SK-N-SH treated with all-trans-retinoic acid at 6 μM for 48 hours (cell line): ENCODE measurements at regions not wholly inside any gene's neighbourhood (a gene's known extent, or its start where the extent isn't known, plus 50 kb on each side); places are given as distances from the start of the nearest gene placed in this dataset.
"Not testable (repeated sequence)": the region's sequence is repeated elsewhere in the genome, so short reads cannot be mapped to it uniquely, and the experiment has no call there.

ENCODE experiments used
- ATAC-seq: fragments of 200-7000 bp; cut with Tn5 transposase; 3 replicates; pipeline ENCODE4 v1.9.1; 2020; ENCODE audit warnings: mild to moderate bottlenecking, moderate library complexity
- BACH2 ChIP-seq: fragments of 250-450 bp; sonication (Bioruptor Pico); IDR thresholded peaks from 2 replicates; pipeline ENCODE4 v1.9.0; 2021; ENCODE audit warnings: mild to moderate bottlenecking, borderline replicate concordance
- CSDC2 ChIP-seq: fragments of 250-450 bp; sonication (Bioruptor Pico); IDR thresholded peaks from 2 replicates; pipeline ENCODE4 v1.5.0; 2020; ENCODE audit warnings: mild to moderate bottlenecking, moderate library complexity
- CSRNP3 ChIP-seq: fragments of 250-450 bp; sonication (Bioruptor Pico); IDR thresholded peaks from 2 replicates; pipeline ENCODE4 v1.5.1; 2021; ENCODE audit warnings: mild to moderate bottlenecking, moderate library complexity
- PPARA ChIP-seq: fragments of 250-450 bp; sonication (Bioruptor Pico); IDR thresholded peaks from 2 replicates; pipeline ENCODE4 v1.5.0; 2020; ENCODE audit warnings: mild to moderate bottlenecking, borderline replicate concordance
- RARB ChIP-seq: fragments of 250-450 bp; sonication (Bioruptor Pico); IDR thresholded peaks from 2 replicates; pipeline ENCODE4 v1.8.0; 2021; ENCODE audit warnings: mild to moderate bottlenecking, moderate library complexity
- SNAI2 ChIP-seq: fragments of 250-450 bp; sonication (Bioruptor Pico); IDR thresholded peaks from 2 replicates; pipeline ENCODE4 v1.5.0; 2020; ENCODE audit warnings: mild to moderate bottlenecking, moderate library complexity
- TOX ChIP-seq: fragments of 250-450 bp; sonication (Bioruptor Pico); IDR thresholded peaks from 2 replicates; pipeline ENCODE4 v1.8.0; 2021; ENCODE audit warnings: mild to moderate bottlenecking, moderate library complexity, borderline replicate concordance
- ZC3H10 ChIP-seq: fragments of 250-450 bp; sonication (Bioruptor Pico); IDR thresholded peaks from 2 replicates; pipeline ENCODE4 v1.5.1; 2021; ENCODE audit warnings: mild to moderate bottlenecking, moderate library complexity
- ZFP3 ChIP-seq: fragments of 250-450 bp; sonication (Bioruptor Pico); IDR thresholded peaks from 2 replicates; pipeline ENCODE4 v1.5.0; 2020; ENCODE audit warnings: mild to moderate bottlenecking, moderate library complexity
- ZFP30 ChIP-seq: fragments of 450-650 bp; formaldehyde crosslinking; IDR thresholded peaks from 2 replicates; pipeline ENCODE4 v1.5.0; 2022; ENCODE audit warnings: mild to moderate bottlenecking, moderate library complexity
- ZNF8 ChIP-seq: fragments of 450-650 bp; formaldehyde crosslinking; IDR thresholded peaks from 2 replicates; pipeline ENCODE4 v1.5.0; 2020; ENCODE audit warnings: mild to moderate bottlenecking, moderate library complexity
- TF ChIP-seq, protein P1 (sequence below): fragments of 250-450 bp; sonication (Bioruptor Pico); IDR thresholded peaks from 2 replicates; pipeline ENCODE4 v1.8.0; 2020; ENCODE audit warnings: mild to moderate bottlenecking, moderate library complexity, borderline replicate concordance
- TF ChIP-seq, protein P2 (sequence below): fragments of 250-450 bp; sonication (Bioruptor Pico); IDR thresholded peaks from 2 replicates; pipeline ENCODE4 v1.5.1; 2020; ENCODE audit warnings: low read depth, mild to moderate bottlenecking, moderate library complexity
- TF ChIP-seq, protein P3 (sequence below): fragments of 250-450 bp; sonication (Bioruptor Pico); IDR thresholded peaks from 2 replicates; pipeline ENCODE4 v1.8.0; 2021; ENCODE audit warnings: low read depth, mild to moderate bottlenecking, moderate library complexity, borderline replicate concordance

- ATAC-seq, result no peak
- TF ChIP-seq, protein P1, sequence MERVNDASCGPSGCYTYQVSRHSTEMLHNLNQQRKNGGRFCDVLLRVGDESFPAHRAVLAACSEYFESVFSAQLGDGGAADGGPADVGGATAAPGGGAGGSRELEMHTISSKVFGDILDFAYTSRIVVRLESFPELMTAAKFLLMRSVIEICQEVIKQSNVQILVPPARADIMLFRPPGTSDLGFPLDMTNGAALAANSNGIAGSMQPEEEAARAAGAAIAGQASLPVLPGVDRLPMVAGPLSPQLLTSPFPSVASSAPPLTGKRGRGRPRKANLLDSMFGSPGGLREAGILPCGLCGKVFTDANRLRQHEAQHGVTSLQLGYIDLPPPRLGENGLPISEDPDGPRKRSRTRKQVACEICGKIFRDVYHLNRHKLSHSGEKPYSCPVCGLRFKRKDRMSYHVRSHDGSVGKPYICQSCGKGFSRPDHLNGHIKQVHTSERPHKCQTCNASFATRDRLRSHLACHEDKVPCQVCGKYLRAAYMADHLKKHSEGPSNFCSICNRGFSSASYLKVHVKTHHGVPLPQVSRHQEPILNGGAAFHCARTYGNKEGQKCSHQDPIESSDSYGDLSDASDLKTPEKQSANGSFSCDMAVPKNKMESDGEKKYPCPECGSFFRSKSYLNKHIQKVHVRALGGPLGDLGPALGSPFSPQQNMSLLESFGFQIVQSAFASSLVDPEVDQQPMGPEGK (CRISPR knock-in tag), result no peak
- TF ChIP-seq SNAI2 (CRISPR knock-in tag) (no peak), CSDC2 (CRISPR knock-in tag) (no peak), CSRNP3 (no peak), ZFP30 (no peak), ZC3H10 (no peak), ZNF8 (CRISPR knock-in tag) (no peak), RARB (no peak)
- TF ChIP-seq, protein P2, sequence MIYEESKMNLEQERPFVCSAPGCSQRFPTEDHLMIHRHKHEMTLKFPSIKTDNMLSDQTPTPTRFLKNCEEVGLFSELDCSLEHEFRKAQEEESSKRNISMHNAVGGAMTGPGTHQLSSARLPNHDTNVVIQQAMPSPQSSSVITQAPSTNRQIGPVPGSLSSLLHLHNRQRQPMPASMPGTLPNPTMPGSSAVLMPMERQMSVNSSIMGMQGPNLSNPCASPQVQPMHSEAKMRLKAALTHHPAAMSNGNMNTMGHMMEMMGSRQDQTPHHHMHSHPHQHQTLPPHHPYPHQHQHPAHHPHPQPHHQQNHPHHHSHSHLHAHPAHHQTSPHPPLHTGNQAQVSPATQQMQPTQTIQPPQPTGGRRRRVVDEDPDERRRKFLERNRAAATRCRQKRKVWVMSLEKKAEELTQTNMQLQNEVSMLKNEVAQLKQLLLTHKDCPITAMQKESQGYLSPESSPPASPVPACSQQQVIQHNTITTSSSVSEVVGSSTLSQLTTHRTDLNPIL (CRISPR knock-in tag), result no peak
These were observed 118.9 kb upstream of the SPOPL start for GRCh38 chr2:138382672-138383071.

GRCh38 chr2:138386191-138386590 lies 115.4 kb upstream of the SPOPL start:
- not testable (repeated sequence) for ATAC-seq

DNA sequence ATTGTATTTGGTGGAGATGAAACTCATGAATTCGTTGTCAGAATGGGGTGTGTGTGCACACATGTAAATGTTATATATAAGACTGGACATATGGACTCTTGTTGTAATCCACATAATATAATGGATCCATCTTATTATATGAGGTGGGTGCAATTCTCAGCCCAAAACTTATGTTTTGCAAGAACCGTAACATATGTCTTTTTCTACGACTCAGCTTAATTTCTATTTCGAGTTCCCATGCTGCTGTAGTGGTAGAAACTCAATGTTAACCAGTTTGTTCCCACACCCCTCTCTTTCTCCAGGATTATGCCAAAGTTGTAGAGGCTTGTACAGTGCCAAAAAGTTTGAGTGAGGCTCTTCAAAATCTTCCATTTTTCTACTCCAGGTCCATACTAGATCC lies 112.5 kb upstream of the SPOPL start:
- no peak for TF ChIP-seq BACH2 (CRISPR knock-in tag)
- TF ChIP-seq, protein P1 (CRISPR knock-in tag), result no peak
- TF ChIP-seq SNAI2 (CRISPR knock-in tag), result no peak
- TF ChIP-seq, protein P3, sequence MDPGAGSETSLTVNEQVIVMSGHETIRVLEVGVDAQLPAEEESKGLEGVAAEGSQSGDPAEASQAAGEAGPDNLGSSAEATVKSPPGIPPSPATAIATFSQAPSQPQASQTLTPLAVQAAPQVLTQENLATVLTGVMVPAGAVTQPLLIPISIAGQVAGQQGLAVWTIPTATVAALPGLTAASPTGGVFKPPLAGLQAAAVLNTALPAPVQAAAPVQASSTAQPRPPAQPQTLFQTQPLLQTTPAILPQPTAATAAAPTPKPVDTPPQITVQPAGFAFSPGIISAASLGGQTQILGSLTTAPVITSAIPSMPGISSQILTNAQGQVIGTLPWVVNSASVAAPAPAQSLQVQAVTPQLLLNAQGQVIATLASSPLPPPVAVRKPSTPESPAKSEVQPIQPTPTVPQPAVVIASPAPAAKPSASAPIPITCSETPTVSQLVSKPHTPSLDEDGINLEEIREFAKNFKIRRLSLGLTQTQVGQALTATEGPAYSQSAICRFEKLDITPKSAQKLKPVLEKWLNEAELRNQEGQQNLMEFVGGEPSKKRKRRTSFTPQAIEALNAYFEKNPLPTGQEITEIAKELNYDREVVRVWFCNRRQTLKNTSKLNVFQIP, result no peak
- no peak for TF ChIP-seq ZFP3 (CRISPR knock-in tag)
- TF ChIP-seq, protein P2 (CRISPR knock-in tag), result no peak
- no peak for TF ChIP-seq PPARA (CRISPR knock-in tag)
- no peak for TF ChIP-seq TOX (CRISPR knock-in tag)
- TF ChIP-seq, all 23 proteins: peak for 0
- ATAC-seq, result no peak

GRCh38 chr2:138390316-138390945 lies 111.1 kb upstream of the SPOPL start:
- TF ChIP-seq, protein P3, result no peak
- TF ChIP-seq PPARA (CRISPR knock-in tag), result no peak
- no peak for TF ChIP-seq RARB
- TF ChIP-seq TOX (CRISPR knock-in tag), result no peak
- TF ChIP-seq, protein P1 (CRISPR knock-in tag), result no peak
- no peak for ATAC-seq
